ENCODE measurements at regions not wholly inside any gene's neighbourhood (a gene's known extent, or its start where the extent isn't known, plus 50 kb on each side); places are given as distances from the start of the nearest gene placed in this dataset.

DNA sequence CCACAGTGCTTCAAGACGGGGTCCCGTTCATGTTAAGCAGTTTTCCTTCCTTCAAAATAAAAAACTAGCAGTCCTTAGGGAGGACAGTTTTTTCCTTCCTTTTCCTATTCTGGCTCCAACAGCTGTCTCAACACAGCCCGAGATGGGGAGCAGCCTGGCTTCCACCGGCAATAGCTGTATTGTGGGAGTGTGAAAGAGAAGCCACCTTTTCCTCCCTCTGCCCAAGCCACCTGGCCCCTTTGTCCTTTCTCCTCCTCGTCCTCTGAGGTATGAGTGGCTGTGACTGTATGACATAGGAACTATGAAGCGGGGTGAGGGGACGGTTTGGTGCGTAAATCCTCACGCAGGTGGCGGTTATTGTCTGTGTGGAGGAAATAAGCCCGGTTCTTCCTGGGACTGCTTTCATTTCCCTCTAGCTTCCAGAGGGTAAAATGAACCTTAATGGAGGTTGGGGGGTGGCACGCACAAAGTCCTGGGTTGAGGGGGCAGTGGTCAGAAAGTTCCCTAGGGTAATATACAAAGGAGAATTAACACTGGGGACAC lies 292.0 kb upstream of the DMRT1 start:
- Mint-ChIP-seq H3K4me3 (no peak overlapping the region), H3K4me1 (ENCODE audit: low read depth) (peaks cover 12% of the 10 kb centered on the region), H3K27ac (no peak overlapping the region), H3K27me3 (peaks cover 17% of the 10 kb centered on the region), H3K9me3 (no peaks in the 10 kb centered on the region), H3K36me3 (ENCODE audit: low read depth) (no peaks in the 10 kb centered on the region)
- CTCF ChIA-PET: no interaction called here
- POLR2A ChIA-PET: no interaction called here
- intact Hi-C loops (cut with DNase I, micrococcal nuclease): no loop called here
- H3K36me3 ChIP-seq (ENCODE audit: insufficient read depth, low read length): peaks cover 3% of the 10 kb centered on the region
- no peak overlapping the region for H3K27ac ChIP-seq (ENCODE audit: low read depth in 1 of 2, low read length in 2 of 2)
- TF ChIP-seq, protein P1, sequence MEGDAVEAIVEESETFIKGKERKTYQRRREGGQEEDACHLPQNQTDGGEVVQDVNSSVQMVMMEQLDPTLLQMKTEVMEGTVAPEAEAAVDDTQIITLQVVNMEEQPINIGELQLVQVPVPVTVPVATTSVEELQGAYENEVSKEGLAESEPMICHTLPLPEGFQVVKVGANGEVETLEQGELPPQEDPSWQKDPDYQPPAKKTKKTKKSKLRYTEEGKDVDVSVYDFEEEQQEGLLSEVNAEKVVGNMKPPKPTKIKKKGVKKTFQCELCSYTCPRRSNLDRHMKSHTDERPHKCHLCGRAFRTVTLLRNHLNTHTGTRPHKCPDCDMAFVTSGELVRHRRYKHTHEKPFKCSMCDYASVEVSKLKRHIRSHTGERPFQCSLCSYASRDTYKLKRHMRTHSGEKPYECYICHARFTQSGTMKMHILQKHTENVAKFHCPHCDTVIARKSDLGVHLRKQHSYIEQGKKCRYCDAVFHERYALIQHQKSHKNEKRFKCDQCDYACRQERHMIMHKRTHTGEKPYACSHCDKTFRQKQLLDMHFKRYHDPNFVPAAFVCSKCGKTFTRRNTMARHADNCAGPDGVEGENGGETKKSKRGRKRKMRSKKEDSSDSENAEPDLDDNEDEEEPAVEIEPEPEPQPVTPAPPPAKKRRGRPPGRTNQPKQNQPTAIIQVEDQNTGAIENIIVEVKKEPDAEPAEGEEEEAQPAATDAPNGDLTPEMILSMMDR (IDR thresholded peaks at IDR 0.05): no peak
- H3K4me3 ChIP-seq (ENCODE audit: low read length): no peak overlapping the region
- DNase-seq (no peak), ATAC-seq (ENCODE audit: poor library complexity) (no peak)
- peaks cover 0 to 5% of the 10 kb centered on the region in 2 experiments for H3K27me3 ChIP-seq (ENCODE audit: control insufficient read depth in 1 of 2, insufficient read depth in 2 of 2, low read length in 2 of 2)
- H3K9me3 ChIP-seq (ENCODE audit: control insufficient read depth in 1 of 2, insufficient read depth in 1 of 2, low read length in 2 of 2): no peaks in the 10 kb centered on the region
- H3K4me1 ChIP-seq (ENCODE audit: insufficient read depth, low read length): no peaks in the 10 kb centered on the region

DNA sequence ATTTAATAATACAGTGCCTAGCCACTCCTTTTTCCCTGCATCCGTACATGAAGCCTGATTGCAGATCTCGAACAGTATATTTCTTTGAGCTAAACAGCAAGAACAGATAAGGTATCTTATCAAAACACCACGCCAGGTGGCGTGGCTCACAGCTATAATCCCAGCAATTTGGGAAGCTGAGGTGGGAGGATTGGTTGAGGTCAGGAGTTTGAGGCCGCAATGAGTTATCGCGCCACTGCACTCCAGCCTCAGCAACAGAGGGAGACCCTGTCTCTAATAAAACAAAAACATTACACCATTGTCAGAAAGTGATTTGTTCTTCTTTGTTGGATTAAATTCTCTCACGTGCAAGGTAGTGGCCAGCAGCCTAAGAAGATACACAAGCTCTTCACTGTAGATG lies 291.2 kb upstream of the DMRT1 start:
- Histone ChIP-seq H3K9me3 (ENCODE audit: control insufficient read depth in 1 of 2, insufficient read depth in 1 of 2, low read length in 2 of 2) (no peaks in the 10 kb centered on the region), H3K27ac (ENCODE audit: low read depth in 1 of 2, low read length in 2 of 2) (no peak overlapping the region), H3K36me3 (ENCODE audit: insufficient read depth, low read length) (peaks cover 3% of the 10 kb centered on the region), H3K27me3 (ENCODE audit: control insufficient read depth in 1 of 2, insufficient read depth in 2 of 2, low read length in 2 of 2) (peaks cover 3 to 5% of the 10 kb centered on the region in 2 experiments), H3K4me3 (ENCODE audit: low read length) (no peak overlapping the region), H3K4me1 (ENCODE audit: insufficient read depth, low read length) (no peaks in the 10 kb centered on the region)
- Mint-ChIP-seq H3K27me3 (peaks cover 23% of the 10 kb centered on the region), H3K9me3 (no peaks in the 10 kb centered on the region), H3K27ac (no peak overlapping the region), H3K36me3 (ENCODE audit: low read depth) (no peaks in the 10 kb centered on the region), H3K4me3 (no peak overlapping the region), H3K4me1 (ENCODE audit: low read depth) (peaks cover 12% of the 10 kb centered on the region)
- intact Hi-C loops (cut with DNase I, micrococcal nuclease): no loop called here
- ChIA-PET CTCF (no interaction called here), POLR2A (no interaction called here)
- TF ChIP-seq, protein P1 (IDR thresholded peaks at IDR 0.05): no peak
- ATAC-seq (ENCODE audit: poor library complexity): no peak
- DNase-seq: no peak

DNA sequence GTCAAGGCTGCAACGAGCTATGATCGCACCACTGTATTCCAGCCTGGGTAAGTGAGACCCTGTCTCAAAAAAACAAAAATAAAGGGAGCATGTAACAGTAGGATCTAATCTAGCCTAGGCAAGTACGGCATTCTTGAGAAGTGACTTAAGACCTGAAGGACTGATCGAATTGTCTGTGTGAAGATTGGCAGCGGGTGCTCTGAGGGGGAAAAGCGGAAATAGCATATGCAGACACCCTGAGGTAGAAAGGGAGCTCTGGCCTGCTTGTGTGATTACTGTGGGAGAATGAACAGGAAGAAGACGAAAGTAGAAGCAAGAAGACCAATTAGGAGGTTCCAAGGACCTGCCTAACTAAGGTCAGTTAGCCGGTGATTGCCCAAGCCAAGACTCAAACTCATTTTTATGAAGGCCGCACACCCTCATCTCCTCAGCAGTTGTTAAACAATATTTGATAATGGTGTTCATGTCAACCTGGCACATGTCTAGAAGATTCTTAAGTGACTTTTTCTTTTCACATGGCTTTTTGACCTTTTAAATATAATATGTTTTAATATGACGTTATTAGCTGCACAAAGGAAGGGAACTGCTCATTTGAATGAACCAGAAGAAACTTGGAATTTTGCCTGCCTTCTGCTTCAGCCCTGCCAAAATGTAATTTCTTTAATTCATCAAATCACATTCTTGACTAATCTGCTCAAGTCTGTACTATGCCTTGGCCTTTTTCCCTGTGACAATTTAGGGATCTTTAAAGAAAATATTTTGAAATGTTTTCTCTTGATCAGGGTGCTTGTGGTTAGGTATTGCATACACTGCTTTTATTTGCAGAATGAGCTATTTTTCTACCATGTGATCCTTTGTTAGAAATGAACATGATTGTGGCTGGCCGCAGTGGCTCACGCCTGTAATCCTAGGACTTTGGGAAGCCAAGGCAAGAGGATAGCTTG lies 289.2 kb upstream of the DMRT1 start:
- no peak for DNase-seq
- Mint-ChIP-seq H3K36me3 (ENCODE audit: low read depth) (no peaks in the 10 kb centered on the region), H3K27ac (no peak overlapping the region), H3K27me3 (peaks cover 15% of the 10 kb centered on the region), H3K4me1 (ENCODE audit: low read depth) (peaks cover 5% of the 10 kb centered on the region), H3K9me3 (no peaks in the 10 kb centered on the region), H3K4me3 (no peak overlapping the region)
- CTCF ChIA-PET: no interaction called here
- intact Hi-C loops (cut with DNase I, micrococcal nuclease): no loop called here
- Histone ChIP-seq H3K4me3 (ENCODE audit: low read length) (no peak overlapping the region), H3K27ac (ENCODE audit: low read depth in 1 of 2, low read length in 2 of 2) (no peak overlapping the region), H3K27me3 (ENCODE audit: control insufficient read depth in 1 of 2, insufficient read depth in 2 of 2, low read length in 2 of 2) (peaks cover 0 to 3% of the 10 kb centered on the region in 2 experiments), H3K4me1 (ENCODE audit: insufficient read depth, low read length) (no peaks in the 10 kb centered on the region), H3K9me3 (ENCODE audit: control insufficient read depth in 1 of 2, insufficient read depth in 1 of 2, low read length in 2 of 2) (no peaks in the 10 kb centered on the region), H3K36me3 (ENCODE audit: insufficient read depth, low read length) (peaks cover 3% of the 10 kb centered on the region)
- POLR2A ChIA-PET: no interaction called here
- TF ChIP-seq, protein P1 (IDR thresholded peaks at IDR 0.05): no peak
- ATAC-seq (ENCODE audit: poor library complexity): no peak
